Astrocyte of the cerebellum (primary cell): ENCODE measurements at regions not wholly inside any gene's neighbourhood (a gene's known extent, or its start where the extent isn't known, plus 50 kb on each side); places are given as distances from the start of the nearest gene placed in this dataset.

Source experiments
- DNase-seq: peaks from one replicate; pipeline ENCODE4 v3.0.0-alpha.2; 2011; ENCODE audit warnings: low read depth
- H3K4me3 ChIP-seq: 2 replicates; pipeline ENCODE4 v1.5.1; 2011; ENCODE audit warnings: mild to moderate bottlenecking, low read depth, low read length, moderate library complexity
- in situ Hi-C: cut with HindIII; loops from 2 replicates; pipeline ENCODE4 v1.10.0; 2017; ENCODE audit warnings: low sequenced_read_pairs
- TF ChIP-seq, protein P1 (sequence below): IDR thresholded peaks from 2 replicates; pipeline ENCODE4 v1.5.1; 2012; ENCODE audit warnings: low read length, low read depth, moderate library complexity, mild to moderate bottlenecking; ENCODE audit errors: missing control alignments

DNA sequence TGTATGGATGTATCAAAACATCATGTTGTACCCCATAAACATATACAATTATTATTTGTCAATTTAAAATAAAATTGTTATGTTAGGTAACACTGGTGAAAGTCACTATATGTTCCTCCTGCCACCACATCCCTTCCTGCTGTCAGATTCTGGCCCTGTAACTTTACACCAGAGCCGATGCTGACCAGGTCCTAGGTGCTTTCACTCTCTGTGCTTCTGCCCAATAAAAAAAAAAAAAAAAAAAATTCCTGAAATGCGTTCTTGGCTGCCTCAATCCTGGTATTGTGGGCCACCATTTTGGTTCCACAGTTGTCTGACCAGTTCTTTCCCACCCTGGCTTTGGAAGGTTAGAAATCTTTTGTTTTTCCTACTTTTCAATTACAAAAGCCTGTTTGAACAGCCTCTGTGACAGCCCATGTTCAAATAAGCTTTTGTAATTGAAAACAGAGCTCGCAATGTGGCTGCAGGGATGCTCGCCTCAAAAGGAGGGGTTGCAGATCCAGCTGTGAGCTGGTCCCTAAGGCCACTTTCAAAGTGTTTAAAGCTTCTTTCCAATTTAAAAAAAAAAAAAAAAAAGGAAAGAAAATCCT is 831.0 kb upstream of the EEF2KMT start:
- in situ Hi-C loops = no loop called here
- DNase-seq = no peak
- TF ChIP-seq, protein P1, sequence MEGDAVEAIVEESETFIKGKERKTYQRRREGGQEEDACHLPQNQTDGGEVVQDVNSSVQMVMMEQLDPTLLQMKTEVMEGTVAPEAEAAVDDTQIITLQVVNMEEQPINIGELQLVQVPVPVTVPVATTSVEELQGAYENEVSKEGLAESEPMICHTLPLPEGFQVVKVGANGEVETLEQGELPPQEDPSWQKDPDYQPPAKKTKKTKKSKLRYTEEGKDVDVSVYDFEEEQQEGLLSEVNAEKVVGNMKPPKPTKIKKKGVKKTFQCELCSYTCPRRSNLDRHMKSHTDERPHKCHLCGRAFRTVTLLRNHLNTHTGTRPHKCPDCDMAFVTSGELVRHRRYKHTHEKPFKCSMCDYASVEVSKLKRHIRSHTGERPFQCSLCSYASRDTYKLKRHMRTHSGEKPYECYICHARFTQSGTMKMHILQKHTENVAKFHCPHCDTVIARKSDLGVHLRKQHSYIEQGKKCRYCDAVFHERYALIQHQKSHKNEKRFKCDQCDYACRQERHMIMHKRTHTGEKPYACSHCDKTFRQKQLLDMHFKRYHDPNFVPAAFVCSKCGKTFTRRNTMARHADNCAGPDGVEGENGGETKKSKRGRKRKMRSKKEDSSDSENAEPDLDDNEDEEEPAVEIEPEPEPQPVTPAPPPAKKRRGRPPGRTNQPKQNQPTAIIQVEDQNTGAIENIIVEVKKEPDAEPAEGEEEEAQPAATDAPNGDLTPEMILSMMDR = no peak
- H3K4me3 ChIP-seq = no peak overlapping the region

DNA sequence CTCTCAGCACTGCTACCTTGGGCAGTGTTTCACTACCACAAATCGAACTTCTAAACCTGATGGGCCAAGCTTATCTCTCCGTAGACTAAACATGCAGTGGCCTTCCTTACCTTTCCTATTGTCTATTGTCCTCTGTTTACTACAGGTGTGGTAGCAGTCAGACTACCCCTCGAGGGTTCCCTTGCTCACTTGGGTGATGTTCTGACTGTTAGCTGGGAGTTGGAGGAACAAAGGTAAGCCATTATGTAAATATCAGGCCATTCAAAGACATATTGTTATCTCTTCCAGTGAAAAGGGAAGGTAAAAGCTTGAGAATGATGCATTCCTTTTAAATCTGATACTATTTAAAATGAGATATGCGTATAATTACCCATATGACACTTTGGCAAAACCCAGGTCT is 828.3 kb upstream of the EEF2KMT start:
- in situ Hi-C loops = no loop called here
- H3K4me3 ChIP-seq = no peak overlapping the region
- TF ChIP-seq, protein P1 = no peak
- no peak for DNase-seq

DNA sequence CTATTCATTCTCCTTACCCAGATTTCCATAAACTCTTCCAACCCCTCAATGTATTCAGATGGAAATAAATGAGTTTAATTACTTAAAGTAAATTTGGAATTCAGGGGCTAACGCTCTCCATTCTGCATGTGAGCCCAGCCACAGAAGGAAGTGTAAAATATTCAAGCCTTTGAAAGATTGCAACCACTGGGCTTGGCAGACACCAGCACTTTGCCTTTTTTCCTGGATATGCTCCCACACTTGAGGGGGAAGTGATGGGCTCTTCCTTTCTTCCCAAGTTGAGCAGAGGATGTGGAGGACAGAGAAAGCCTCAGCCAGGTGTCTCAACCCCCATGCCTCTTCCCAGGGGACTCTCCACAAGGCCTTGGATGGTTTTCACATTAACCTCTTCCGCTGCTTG is 825.1 kb upstream of the EEF2KMT start:
- TF ChIP-seq, protein P1 = no peak
- in situ Hi-C loops = no loop called here
- no peak for DNase-seq
- H3K4me3 ChIP-seq = no peak overlapping the region

DNA sequence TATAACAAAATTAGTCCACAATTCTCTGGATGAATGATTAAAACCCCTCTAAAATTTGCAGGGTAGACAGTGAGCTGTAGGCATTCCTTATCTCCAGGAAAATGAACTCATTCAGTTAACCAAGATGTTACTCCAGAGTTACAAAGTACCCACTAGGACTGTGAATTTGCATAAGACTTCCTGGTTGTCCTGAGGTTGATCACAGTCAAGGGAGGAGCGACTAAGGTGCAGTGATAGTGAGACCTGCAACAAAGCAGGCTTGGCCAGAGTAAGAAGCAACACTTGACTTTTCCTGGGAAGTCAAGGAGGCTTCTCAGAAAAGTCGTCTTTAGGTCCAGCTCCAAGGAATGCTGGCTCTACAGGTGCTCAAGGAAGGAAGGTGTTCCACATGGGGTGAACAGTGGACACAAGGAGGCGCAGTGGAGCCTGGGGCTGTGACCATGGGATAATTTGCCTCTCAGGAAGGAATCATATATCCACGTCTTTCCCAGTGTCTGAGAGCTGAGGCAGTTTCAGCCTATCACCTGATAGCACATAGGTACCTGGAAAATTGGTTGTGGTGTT is 821.1 kb upstream of the EEF2KMT start:
- no peak for DNase-seq
- TF ChIP-seq, protein P1 = no peak
- in situ Hi-C loops = no loop called here

DNA sequence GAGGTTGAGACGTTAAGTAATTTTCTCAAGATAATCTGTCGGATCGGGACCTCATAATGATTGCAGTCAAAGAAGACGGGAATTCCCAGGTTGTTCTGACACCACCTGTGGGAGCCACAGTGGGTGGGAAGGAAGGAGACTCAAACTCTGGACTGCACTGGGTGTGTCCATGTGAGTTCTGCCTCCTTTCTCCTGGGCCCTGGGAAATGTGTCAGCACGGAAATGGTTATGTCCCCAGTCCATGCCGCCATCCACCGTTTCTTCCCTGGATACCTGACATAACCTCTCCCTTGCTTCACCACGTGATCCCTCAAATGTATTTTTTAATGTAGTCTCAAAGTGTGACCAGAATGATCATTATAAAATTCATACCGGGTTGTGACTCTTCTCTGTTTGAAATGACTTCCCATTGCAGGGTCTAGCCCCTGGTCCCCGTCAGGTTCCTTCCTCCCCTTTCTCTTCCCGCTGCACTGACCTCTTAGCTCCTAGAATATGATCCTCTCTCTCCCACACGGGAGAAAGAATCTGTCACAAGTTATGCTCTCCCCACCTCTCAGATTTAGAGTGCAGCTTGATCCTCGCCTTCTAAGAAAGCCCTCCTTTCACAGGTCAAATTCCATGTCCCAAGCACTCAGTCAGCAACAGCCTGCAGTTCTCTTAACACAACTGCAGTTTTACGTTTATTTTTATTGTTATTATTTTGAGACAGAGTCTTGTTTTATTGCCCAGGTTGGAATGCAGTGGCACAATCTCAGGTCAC is 820.0 kb upstream of the EEF2KMT start:
- in situ Hi-C loops = no loop called here
- TF ChIP-seq, protein P1 = no peak
- DNase-seq = no peak
- H3K4me3 ChIP-seq = no peak overlapping the region

More for the DNA sequence above, 821.1 kb upstream of the EEF2KMT start:
- no peak overlapping the region for H3K4me3 ChIP-seq

DNA sequence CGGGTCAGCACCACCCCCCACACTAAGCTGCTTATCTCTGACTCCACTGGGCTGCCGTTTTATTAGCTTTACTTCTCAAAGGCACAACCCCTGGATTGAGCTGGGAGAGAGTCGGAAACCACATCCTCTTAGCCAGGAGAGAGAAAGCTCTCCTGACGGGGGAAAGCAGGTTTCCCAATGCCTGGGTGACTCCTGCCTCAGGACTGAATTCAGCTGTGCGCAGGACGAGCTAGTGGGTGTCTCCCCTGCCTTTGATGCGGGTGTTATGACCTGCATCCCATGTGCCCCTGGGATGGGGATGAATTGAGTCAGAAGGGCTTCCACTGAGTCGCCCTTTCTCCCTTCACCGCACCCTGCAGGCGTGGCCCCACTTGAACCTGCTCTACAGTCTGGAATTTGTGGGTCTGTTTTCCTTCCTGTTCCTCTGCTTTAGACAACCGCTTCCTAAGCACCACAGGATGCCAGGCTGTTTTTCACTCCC is 819.2 kb upstream of the EEF2KMT start:
- in situ Hi-C loops = no loop called here
- TF ChIP-seq, protein P1 = no peak
- no peak for DNase-seq
- H3K4me3 ChIP-seq = no peak overlapping the region
